PFSK-1 (cell line): ENCODE measurements at regions not wholly inside any gene's neighbourhood (a gene's known extent, or its start where the extent isn't known, plus 50 kb on each side); places are given as distances from the start of the nearest gene placed in this dataset.
A peak's percentile ranks its signal among the peaks of the same experiment; 100 is the strongest.

Experiments used
- POLR2AphosphoS5 ChIP-seq: IDR thresholded peaks from 2 replicates; pipeline ENCODE4 v1.6.1; 2012; ENCODE audit warnings: low read depth, mild to moderate bottlenecking, control low read depth, low read length, moderate library complexity
- REST ChIP-seq, 2 experiments: IDR thresholded peaks; 2 replicates each; pipeline versions ENCODE4 v1.6.1 to v1.8.0; 2011 to 2012; ENCODE audit warnings: low read depth in 2 of 2, low read length in 2 of 2, control low read depth in 1 of 2, inconsistent platforms in 1 of 2, mild to moderate bottlenecking in 1 of 2, moderate library complexity in 1 of 2; ENCODE audit not compliant: insufficient read depth in 1 of 2
- SIN3A ChIP-seq: IDR thresholded peaks from 2 replicates; pipeline ENCODE4 v1.6.1; 2012; ENCODE audit warnings: mild to moderate bottlenecking, low read length, moderate library complexity, borderline replicate concordance; ENCODE audit not compliant: insufficient read depth

GRCh38 chr1:232477728-232478127 is 152.2 kb downstream of the SIPA1L2 start:
- TF ChIP-seq REST (IDR thresholded peaks at IDR 0.05; ENCODE audit: insufficient read depth in 1 of 2, low read depth in 2 of 2, low read length in 2 of 2) (peak in 1 of 2 experiments; percentile 70; a peak in 2 of 4 replicates), POLR2AphosphoS5 (no peak), SIN3A (no peak)
